Jurkat, Clone E6-1 (cell line): ENCODE measurements at regions not wholly inside any gene's neighbourhood (a gene's known extent, or its start where the extent isn't known, plus 50 kb on each side); places are given as distances from the start of the nearest gene placed in this dataset.
"Not testable (repeated sequence)": the region's sequence is repeated elsewhere in the genome, so short reads cannot be mapped to it uniquely, and the experiment has no call there.

Source experiments
- DNase-seq: peaks from one replicate; pipeline ENCODE4 v3.0.0-alpha.2; 2011; ENCODE audit warnings: low read depth, low spot score
- H3K4me3 ChIP-seq: 2 replicates; pipeline ENCODE4 v1.5.1; 2011; ENCODE audit warnings: mild to moderate bottlenecking, low read length, control low read depth, moderate library complexity

- no peak overlapping the region for H3K4me3 ChIP-seq
- DNase-seq, result no peak
Observed at GRCh38 chr2:38461470-38461869, 84.4 kb upstream of the ATL2 start.

GRCh38 chr2:38460313-38460712 is 83.2 kb upstream of the ATL2 start:
- no peak for DNase-seq
- no peak overlapping the region for H3K4me3 ChIP-seq

- DNase-seq, result no peak
- H3K4me3 ChIP-seq, result no peak overlapping the region
Observed at GRCh38 chr2:38454081-38454480, 77.0 kb upstream of the ATL2 start.

GRCh38 chr2:38451778-38452177 is 74.7 kb upstream of the ATL2 start:
- not testable (repeated sequence) for DNase-seq, H3K4me3 ChIP-seq

GRCh38 chr2:38450509-38450908 is 73.4 kb upstream of the ATL2 start:
- DNase-seq, result no peak

GRCh38 chr2:38448692-38449410 is 71.8 kb upstream of the ATL2 start:
- no peak for DNase-seq
- H3K4me3 ChIP-seq, result no peak overlapping the region

More at GRCh38 chr2:38450509-38450908, 73.4 kb upstream of the ATL2 start:
- no peak overlapping the region for H3K4me3 ChIP-seq

GRCh38 chr2:38446906-38447561 is 70.0 kb upstream of the ATL2 start:
- no peak overlapping the region for H3K4me3 ChIP-seq
- no peak for DNase-seq

- no peak overlapping the region for H3K4me3 ChIP-seq
- no peak for DNase-seq
Observed at GRCh38 chr2:38446418-38446817, 69.3 kb upstream of the ATL2 start.

- no peak overlapping the region for H3K4me3 ChIP-seq
- DNase-seq, result no peak
Observed at GRCh38 chr2:38444247-38444646, 67.2 kb upstream of the ATL2 start.

GRCh38 chr2:38442643-38443541 is 65.8 kb upstream of the ATL2 start:
- no peak for DNase-seq
- H3K4me3 ChIP-seq, result no peak overlapping the region

- no peak for DNase-seq
- H3K4me3 ChIP-seq, result no peak overlapping the region
Observed at GRCh38 chr2:38441346-38441745, 64.3 kb upstream of the ATL2 start.

- no peak for DNase-seq
- H3K4me3 ChIP-seq, result no peak overlapping the region
Observed at GRCh38 chr2:38440655-38441054, 63.6 kb upstream of the ATL2 start.

- DNase-seq, result no peak
- no peak overlapping the region for H3K4me3 ChIP-seq
Observed at GRCh38 chr2:38439863-38440262, 62.8 kb upstream of the ATL2 start.

- no peak for DNase-seq
Observed at GRCh38 chr2:38438883-38439612, 62.0 kb upstream of the ATL2 start.

GRCh38 chr2:38438133-38438882 is 61.2 kb upstream of the ATL2 start:
- DNase-seq, result no peak
- H3K4me3 ChIP-seq, result no peak overlapping the region

More at GRCh38 chr2:38438883-38439612, 62.0 kb upstream of the ATL2 start:
- no peak overlapping the region for H3K4me3 ChIP-seq

- no peak for DNase-seq
- H3K4me3 ChIP-seq, result no peak overlapping the region
Observed at GRCh38 chr2:38436227-38436664, 59.2 kb upstream of the ATL2 start.

- no peak overlapping the region for H3K4me3 ChIP-seq
- no peak for DNase-seq
Observed at GRCh38 chr2:38435775-38436174, 58.7 kb upstream of the ATL2 start.

- no peak overlapping the region for H3K4me3 ChIP-seq
- no peak for DNase-seq
Observed at GRCh38 chr2:38434595-38434994, 57.5 kb upstream of the ATL2 start.

GRCh38 chr2:38433607-38433975 is 56.5 kb upstream of the ATL2 start:
- H3K4me3 ChIP-seq, result no peak overlapping the region
- DNase-seq, result no peak
